WTC11 (cell line): ENCODE measurements at regions not wholly inside any gene's neighbourhood (a gene's known extent, or its start where the extent isn't known, plus 50 kb on each side); places are given as distances from the start of the nearest gene placed in this dataset.

Experiments
- ATAC-seq: fragments of 200-7000 bp; cut with Tn5 transposase; 2 replicates; pipeline ENCODE4 v1.10.0; 2021; ENCODE audit warnings: mild to moderate bottlenecking, moderate library complexity
- CTCF ChIA-PET: fragments of 300-600 bp; sonication (Branson Sonifier 250); formaldehyde crosslinking; loops from one replicate; lab custom pipeline; 2021; ENCODE audit warnings: antibody characterized with exemption; lab: Charles Lee
- POLR2A ChIA-PET: fragments of 350-600 bp; sonication (Branson Sonifier 250); formaldehyde crosslinking; loops from one replicate; lab custom pipeline; 2021; ENCODE audit warnings: antibody characterized with exemption; lab: Charles Lee
- DNase-seq: peaks from one replicate; pipeline ENCODE4 v3.0.0; 2021; ENCODE audit warnings: low spot score
- H3K27ac Mint-ChIP-seq: 2 replicates; pipeline ENCODE4 v1.8.0; 2021; ENCODE audit warnings: mixed read lengths
- H3K27me3 Mint-ChIP-seq: 2 replicates; pipeline ENCODE4 v1.8.0; 2021; ENCODE audit warnings: low read depth, mild to moderate bottlenecking, moderate library complexity, mixed read lengths
- H3K36me3 Mint-ChIP-seq: 2 replicates; pipeline ENCODE4 v1.8.0; 2021; ENCODE audit warnings: mixed read lengths
- H3K4me1 Mint-ChIP-seq: 2 replicates; pipeline ENCODE4 v1.8.0; 2022; ENCODE audit warnings: mixed read lengths
- H3K4me3 Mint-ChIP-seq: 2 replicates; pipeline ENCODE4 v1.8.0; 2021; ENCODE audit warnings: mild to moderate bottlenecking, moderate library complexity, mixed read lengths
- H3K9me3 Mint-ChIP-seq: 2 replicates; pipeline ENCODE4 v1.8.0; 2021; ENCODE audit warnings: mixed read lengths
- ATF1 ChIP-seq: sonication (generic); formaldehyde crosslinking; IDR thresholded peaks from 2 replicates; pipeline ENCODE4 v1.8.1; 2023; ENCODE audit warnings: mild to moderate bottlenecking, moderate library complexity, missing genetic modification reagents
- ATF3 ChIP-seq: sonication (generic); formaldehyde crosslinking; conservative IDR thresholded peaks from 2 replicates; pipeline ENCODE4 v1.8.1; 2022; ENCODE audit warnings: mild to moderate bottlenecking, missing genetic modification reagents
- E2F1 ChIP-seq: sonication (generic); formaldehyde crosslinking; IDR thresholded peaks from 2 replicates; pipeline ENCODE4 v1.8.0; 2022; ENCODE audit warnings: mild to moderate bottlenecking, missing genetic modification reagents
- ERG ChIP-seq: fragments of 250-450 bp; sonication (Bioruptor Pico); IDR thresholded peaks from 2 replicates; pipeline ENCODE4 v1.8.0; 2021; ENCODE audit warnings: mild to moderate bottlenecking
- FOXJ3 ChIP-seq: sonication (generic); formaldehyde crosslinking; IDR thresholded peaks from 2 replicates; pipeline ENCODE4 v1.9.0; 2021; ENCODE audit warnings: missing genetic modification reagents, mild to moderate bottlenecking, borderline replicate concordance
- FOXP1 ChIP-seq: sonication (generic); formaldehyde crosslinking; IDR thresholded peaks from 2 replicates; pipeline ENCODE4 v1.8.0; 2022; ENCODE audit warnings: missing genetic modification reagents, mild to moderate bottlenecking, moderate library complexity, borderline replicate concordance
- GRHL2 ChIP-seq: fragments of 250-450 bp; sonication (Bioruptor Pico); IDR thresholded peaks from 2 replicates; pipeline ENCODE4 v1.8.0; 2022; ENCODE audit warnings: mild to moderate bottlenecking, moderate library complexity; ENCODE audit not compliant: insufficient replicate concordance, severe bottlenecking
- HMGA2 ChIP-seq: fragments of 250-450 bp; sonication (Bioruptor Pico); IDR thresholded peaks from 2 replicates; pipeline ENCODE4 v1.4.0; 2021; ENCODE audit warnings: mild to moderate bottlenecking, moderate library complexity
- HMGXB4 ChIP-seq: sonication (generic); formaldehyde crosslinking; IDR thresholded peaks from 2 replicates; pipeline ENCODE4 v1.8.1; 2023; ENCODE audit warnings: mild to moderate bottlenecking, moderate library complexity, missing genetic modification reagents
- JAZF1 ChIP-seq: fragments of 250-450 bp; sonication (Bioruptor Pico); IDR thresholded peaks from 2 replicates; pipeline ENCODE4 v1.9.0; 2021; ENCODE audit warnings: moderate library complexity, mild to moderate bottlenecking, inconsistent platforms
- MYBL2 ChIP-seq: sonication (generic); formaldehyde crosslinking; IDR thresholded peaks from 2 replicates; pipeline ENCODE4 v1.8.1; 2023; ENCODE audit warnings: mild to moderate bottlenecking, moderate library complexity, missing genetic modification reagents
- RELA ChIP-seq: sonication (generic); formaldehyde crosslinking; IDR thresholded peaks from 2 replicates; pipeline ENCODE4 v1.8.1; 2022; ENCODE audit warnings: missing genetic modification reagents, mild to moderate bottlenecking, borderline replicate concordance
- TEAD1 ChIP-seq: sonication (generic); formaldehyde crosslinking; IDR thresholded peaks from 2 replicates; pipeline ENCODE4 v1.8.0; 2022; ENCODE audit warnings: mild to moderate bottlenecking, missing genetic modification reagents
- TEAD4 ChIP-seq: sonication (generic); formaldehyde crosslinking; IDR thresholded peaks from 2 replicates; pipeline ENCODE4 v1.8.0; 2022; ENCODE audit warnings: mild to moderate bottlenecking, missing genetic modification reagents
- TP53 ChIP-seq: sonication (generic); formaldehyde crosslinking; IDR thresholded peaks from 2 replicates; pipeline ENCODE4 v1.8.1; 2023; ENCODE audit warnings: mild to moderate bottlenecking, missing genetic modification reagents
- USF2 ChIP-seq: sonication (generic); formaldehyde crosslinking; IDR thresholded peaks from 2 replicates; pipeline ENCODE4 v1.8.1; 2023; ENCODE audit warnings: mild to moderate bottlenecking, missing genetic modification reagents, moderate library complexity
- ZBTB21 ChIP-seq: sonication (generic); formaldehyde crosslinking; IDR thresholded peaks from 2 replicates; pipeline ENCODE4 v1.8.1; 2023; ENCODE audit warnings: mild to moderate bottlenecking, missing genetic modification reagents, borderline replicate concordance
- ZBTB43 ChIP-seq: sonication (generic); formaldehyde crosslinking; IDR thresholded peaks from 2 replicates; pipeline ENCODE4 v1.8.1; 2023; ENCODE audit warnings: mild to moderate bottlenecking, missing genetic modification reagents
- ZNF219 ChIP-seq: sonication (generic); formaldehyde crosslinking; IDR thresholded peaks from 2 replicates; pipeline ENCODE4 v1.8.0; 2023; ENCODE audit warnings: missing genetic modification reagents, mild to moderate bottlenecking, borderline replicate concordance
- ZNF281 ChIP-seq: sonication (generic); formaldehyde crosslinking; IDR thresholded peaks from 2 replicates; pipeline ENCODE4 v1.8.0; 2023; ENCODE audit warnings: mild to moderate bottlenecking, missing genetic modification reagents
- ZNF396 ChIP-seq: fragments of 250-450 bp; sonication (Bioruptor Pico); IDR thresholded peaks from 2 replicates; pipeline ENCODE4 v1.8.0; 2021; ENCODE audit warnings: mild to moderate bottlenecking, moderate library complexity, borderline replicate concordance
- ZNF532 ChIP-seq: fragments of 250-450 bp; sonication (Bioruptor Pico); IDR thresholded peaks from 2 replicates; pipeline ENCODE4 v1.9.0; 2021; ENCODE audit warnings: mild to moderate bottlenecking, borderline replicate concordance

- DNase-seq (no peak), ATAC-seq (no peak)
- H3K27ac Mint-ChIP-seq = no peak overlapping the region
- POLR2A ChIA-PET = no interaction called here
- CTCF ChIA-PET = no interaction called here
- 0 out of 2 replicates have a peak, but pooled peaks cover 3% of the 10 kb centered on the region for H3K9me3 Mint-ChIP-seq
- no peaks in the 10 kb centered on the region for H3K36me3 Mint-ChIP-seq
- no peak overlapping the region for H3K4me3 Mint-ChIP-seq
- TF ChIP-seq USF2 (CRISPR knock-in tag) (no peak), ERG (no peak), ZNF532 (CRISPR knock-in tag) (no peak), GRHL2 (CRISPR knock-in tag) (no peak), RELA (CRISPR knock-in tag) (no peak), JAZF1 (no peak), MYBL2 (CRISPR knock-in tag) (no peak), FOXJ3 (no peak), TEAD1 (no peak), ZNF219 (CRISPR knock-in tag) (no peak)
- H3K27me3 Mint-ChIP-seq = no peaks in the 10 kb centered on the region
- peaks cover 3% of the 10 kb centered on the region for H3K4me1 Mint-ChIP-seq
These were observed 96.6 kb upstream of the SMIM36 start for GRCh38 chr17:55607731-55608341.

GRCh38 chr17:55606488-55606815, 95.2 kb upstream of the SMIM36 start:
- H3K36me3 Mint-ChIP-seq = no peaks in the 10 kb centered on the region
- no peaks in the 10 kb centered on the region for H3K27me3 Mint-ChIP-seq
- H3K4me1 Mint-ChIP-seq = peaks cover 10% of the 10 kb centered on the region
- 0 out of 2 replicates have a peak, but pooled peaks cover 3% of the 10 kb centered on the region for H3K9me3 Mint-ChIP-seq
- no peak overlapping the region for H3K4me3 Mint-ChIP-seq
- DNase-seq (no peak), ATAC-seq (no peak)
- no peak overlapping the region for H3K27ac Mint-ChIP-seq
- POLR2A ChIA-PET = no interaction called here
- CTCF ChIA-PET = no interaction called here
- TF ChIP-seq HMGXB4 (CRISPR knock-in tag) (no peak), ZBTB21 (CRISPR knock-in tag) (no peak), FOXP1 (no peak), TEAD4 (no peak), TP53 (CRISPR knock-in tag) (no peak), E2F1 (CRISPR knock-in tag) (no peak), HMGA2 (CRISPR knock-in tag) (no peak), ATF1 (CRISPR knock-in tag) (no peak), ZNF396 (CRISPR knock-in tag) (no peak), ZBTB43 (no peak), ATF3 (CRISPR knock-in tag) (no peak), ZNF281 (CRISPR knock-in tag) (no peak)
